Kidney (tissue), 13 donors: ENCODE measurements at regions not wholly inside any gene's neighbourhood (a gene's known extent, or its start where the extent isn't known, plus 50 kb on each side); places are given as distances from the start of the nearest gene placed in this dataset.

Experiments
- DNase-seq, 5 donors: peaks; one replicate each; pipeline ENCODE4 v3.0.0-alpha.2; 2013 to 2020
- FAIRE-seq: peaks from 2 replicates; lab custom pipeline; 2012; peaks lifted over from hg19 to GRCh38; lab: Jason Lieb, UNC
- H3K27ac ChIP-seq, 2 donors: one replicate each; pipeline ENCODE4 v1.7.0; 2013; ENCODE audit warnings: low read depth in 2 of 2, low read length in 2 of 2, inconsistent platforms in 1 of 2
- H3K27me3 ChIP-seq: one replicate; pipeline ENCODE4 v1.7.1; 2013; ENCODE audit warnings: low read length, inconsistent platforms; ENCODE audit not compliant: control insufficient read depth, insufficient read depth
- H3K36me3 ChIP-seq, 3 donors: one replicate each; pipeline versions ENCODE4 v1.7.0 to v1.7.1; 2013; ENCODE audit warnings: low read length in 3 of 3, control low read depth in 1 of 3, inconsistent platforms in 1 of 3; ENCODE audit not compliant: insufficient read depth in 3 of 3, control insufficient read depth in 2 of 3
- H3K4me1 ChIP-seq, 3 donors: one replicate each; pipeline versions ENCODE4 v1.7.0 to v1.7.1; 2013; ENCODE audit warnings: low read length in 3 of 3, inconsistent platforms in 1 of 3, low read depth in 1 of 3; ENCODE audit not compliant: control insufficient read depth in 2 of 3, insufficient read depth in 2 of 3
- H3K4me3 ChIP-seq, 3 donors: one replicate each; pipeline versions ENCODE4 v1.7.0 to v1.8.1; 2013; ENCODE audit warnings: low read length in 3 of 3, control low read depth in 1 of 3, inconsistent platforms in 1 of 3
- H3K9ac ChIP-seq, 3 donors: one replicate each; pipeline versions ENCODE4 v1.7.0 to v1.7.1; 2013; ENCODE audit warnings: low read length in 3 of 3, control low read depth in 1 of 3, inconsistent platforms in 1 of 3
- H3K9me3 ChIP-seq, 3 donors: one replicate each; pipeline versions ENCODE4 v1.7.0 to v1.7.1; 2013; ENCODE audit warnings: low read length in 3 of 3, control low read depth in 1 of 3, inconsistent platforms in 1 of 3; ENCODE audit not compliant: control insufficient read depth in 2 of 3, insufficient read depth in 1 of 3
- intact Hi-C: fragments of 100-400 bp; cut with DNase I; formaldehyde crosslinking; loops from one replicate; pipeline ENCODE4 v1.11.1; 2022
- TF ChIP-seq, protein P1 (sequence below): IDR thresholded peaks from 3 replicates; pipeline ENCODE4 v1.5.1; 2012; ENCODE audit warnings: mild to moderate bottlenecking, moderate library complexity, borderline replicate concordance; ENCODE audit not compliant: insufficient read depth; ENCODE audit errors: extremely low read depth
- donor health status: control.
- donor health status: control.
- donor health status: control.
- donor health status: control.
- donor health status: control.
- donor health status: DM: yes; HTN: yes; CAD: no.
- donor health status: Normal renal cell carcinoma (clear cell type).

DNA sequence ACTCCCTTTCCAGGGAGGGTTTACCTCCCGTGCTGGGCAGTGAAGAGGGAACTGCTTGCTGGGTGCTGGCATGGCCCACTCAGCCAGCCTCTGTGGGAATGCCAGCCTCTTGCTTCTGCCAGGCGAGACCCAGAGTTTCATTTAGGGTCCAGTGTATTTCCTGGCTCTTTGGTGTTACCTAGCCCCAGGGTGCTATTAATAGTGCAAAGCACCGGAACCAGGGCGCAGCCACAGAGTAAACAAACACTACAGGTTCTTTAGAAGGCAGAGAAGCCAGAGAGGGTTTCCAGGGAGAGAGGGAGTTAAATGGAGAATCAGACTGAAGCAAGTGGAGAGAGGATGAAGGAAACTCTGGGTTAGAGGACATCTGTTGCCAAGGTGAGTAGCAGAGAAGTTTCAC is 74.9 kb upstream of the SPATA13 start:
- Histone ChIP-seq H3K27me3 (no peaks in the 10 kb centered on the region), H3K36me3 (no peaks in the 10 kb centered on the region), H3K27ac (peak overlapping the region; percentile 78 to 82), H3K9ac (peak overlapping the region in 1 of 3 donors; percentile 22), H3K4me1 (peaks cover 0 to 28% (median 14%) of the 10 kb centered on the region in 3 donors), H3K9me3 (no peaks in the 10 kb centered on the region), H3K4me3 (no peak overlapping the region)
- FAIRE-seq (no peak), DNase-seq (peak in 1 of 5 donors; percentile 59)
- TF ChIP-seq, protein P1, sequence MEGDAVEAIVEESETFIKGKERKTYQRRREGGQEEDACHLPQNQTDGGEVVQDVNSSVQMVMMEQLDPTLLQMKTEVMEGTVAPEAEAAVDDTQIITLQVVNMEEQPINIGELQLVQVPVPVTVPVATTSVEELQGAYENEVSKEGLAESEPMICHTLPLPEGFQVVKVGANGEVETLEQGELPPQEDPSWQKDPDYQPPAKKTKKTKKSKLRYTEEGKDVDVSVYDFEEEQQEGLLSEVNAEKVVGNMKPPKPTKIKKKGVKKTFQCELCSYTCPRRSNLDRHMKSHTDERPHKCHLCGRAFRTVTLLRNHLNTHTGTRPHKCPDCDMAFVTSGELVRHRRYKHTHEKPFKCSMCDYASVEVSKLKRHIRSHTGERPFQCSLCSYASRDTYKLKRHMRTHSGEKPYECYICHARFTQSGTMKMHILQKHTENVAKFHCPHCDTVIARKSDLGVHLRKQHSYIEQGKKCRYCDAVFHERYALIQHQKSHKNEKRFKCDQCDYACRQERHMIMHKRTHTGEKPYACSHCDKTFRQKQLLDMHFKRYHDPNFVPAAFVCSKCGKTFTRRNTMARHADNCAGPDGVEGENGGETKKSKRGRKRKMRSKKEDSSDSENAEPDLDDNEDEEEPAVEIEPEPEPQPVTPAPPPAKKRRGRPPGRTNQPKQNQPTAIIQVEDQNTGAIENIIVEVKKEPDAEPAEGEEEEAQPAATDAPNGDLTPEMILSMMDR = no peak
- intact Hi-C loops = no loop called here

DNA sequence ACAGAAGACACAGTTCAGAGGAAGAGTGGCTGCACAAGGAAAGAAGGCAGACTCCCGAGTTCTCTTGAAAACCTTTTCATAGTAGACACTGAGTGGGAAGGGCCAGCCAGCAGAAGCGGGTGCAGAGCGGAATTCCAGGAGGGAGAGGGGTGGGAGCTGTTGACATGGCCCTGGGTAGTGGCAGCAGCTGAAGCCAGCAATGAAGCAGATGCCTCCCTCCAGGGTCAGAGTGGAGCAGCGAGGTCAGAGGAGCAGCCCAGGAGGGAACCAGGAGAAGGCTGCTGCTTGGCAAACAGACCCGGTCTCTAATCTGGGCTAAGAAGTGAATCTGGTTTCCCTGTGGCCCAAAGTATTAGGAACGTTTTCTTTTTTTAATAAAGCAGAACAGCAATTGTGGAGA is 73.9 kb upstream of the SPATA13 start:
- H3K4me3 ChIP-seq = no peak overlapping the region
- peak overlapping the region; percentile 49 to 78 for H3K27ac ChIP-seq
- H3K36me3 ChIP-seq = no peaks in the 10 kb centered on the region
- peaks cover 0 to 27% (median 13%) of the 10 kb centered on the region in 3 donors for H3K4me1 ChIP-seq
- no peaks in the 10 kb centered on the region for H3K27me3 ChIP-seq
- FAIRE-seq = no peak
- DNase-seq = peak in 1 of 5 donors; percentile 46
- intact Hi-C loops = no loop called here
- TF ChIP-seq, protein P1 = no peak
- H3K9ac ChIP-seq = no peak overlapping the region
- no peaks in the 10 kb centered on the region for H3K9me3 ChIP-seq

DNA sequence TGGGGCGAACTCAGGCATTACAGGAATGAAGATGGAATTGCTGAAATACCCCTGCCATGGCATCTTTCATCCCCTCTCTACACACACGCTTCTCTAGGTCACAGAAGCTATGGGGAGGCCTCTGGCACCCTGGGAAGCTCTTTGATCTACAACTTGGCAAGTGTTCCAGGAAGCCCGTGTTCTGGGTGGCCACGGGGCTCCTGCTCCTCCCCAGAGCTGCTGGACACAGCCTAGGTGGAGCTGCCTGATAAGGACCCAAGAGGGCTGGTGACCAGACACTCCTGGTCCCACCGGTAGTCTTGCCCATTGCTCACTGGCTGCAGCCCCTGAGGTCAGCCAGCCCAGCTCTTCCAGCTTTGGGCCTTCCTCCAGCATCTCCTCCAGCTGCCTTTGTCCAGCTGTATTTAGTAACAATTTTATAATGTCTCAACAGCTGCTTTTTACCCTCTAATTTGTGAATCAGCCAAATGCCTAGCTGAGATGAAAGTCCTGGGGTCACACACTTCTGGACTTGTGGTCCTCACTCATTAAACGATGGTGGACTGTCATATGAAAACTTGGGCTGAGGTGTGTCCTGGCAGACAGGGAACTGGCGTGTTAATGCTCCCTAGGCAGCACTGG is 72.8 kb upstream of the SPATA13 start:
- TF ChIP-seq, protein P1 = no peak
- DNase-seq (peak in 2 of 5 donors; percentile 45 to 82), FAIRE-seq (no peak)
- no peaks in the 10 kb centered on the region for H3K9me3 ChIP-seq
- H3K4me3 ChIP-seq = no peak overlapping the region
- intact Hi-C loops = no loop called here
- H3K36me3 ChIP-seq = no peaks in the 10 kb centered on the region
- no peaks in the 10 kb centered on the region for H3K27me3 ChIP-seq
- H3K27ac ChIP-seq = no peak overlapping the region
- H3K4me1 ChIP-seq = peaks cover 0 to 22% (median 9%) of the 10 kb centered on the region in 3 donors
- no peak overlapping the region for H3K9ac ChIP-seq
